Activated CD4-positive, CD25-positive, alpha-beta regulatory T cell treated with anti-CD3 and anti-CD28 coated beads, Interleukin-2, amount 50 U/mL, for 16 hours (primary cell): ENCODE measurements at regions not wholly inside any gene's neighbourhood (a gene's known extent, or its start where the extent isn't known, plus 50 kb on each side); places are given as distances from the start of the nearest gene placed in this dataset.
A peak's percentile ranks its signal among the peaks of the same experiment; 100 is the strongest.

Source experiments
- DNase-seq: peaks from one replicate; pipeline ENCODE4 v3.0.0-alpha.2; 2020; ENCODE audit warnings: low read depth, low spot score

- no peak for DNase-seq
Observed at GRCh38 chr12:127247937-127248336, 1019.0 kb upstream of the TMEM132C start.

GRCh38 chr12:127249428-127249827 lies 1017.5 kb upstream of the TMEM132C start:
- no peak for DNase-seq

- DNase-seq, result no peak
Observed at GRCh38 chr12:127253797-127254327, 1013.1 kb upstream of the TMEM132C start.

- DNase-seq, result no peak
Observed at GRCh38 chr12:127254420-127254955, 1012.5 kb upstream of the TMEM132C start.

GRCh38 chr12:127257366-127257935 lies 1009.5 kb upstream of the TMEM132C start:
- DNase-seq, result no peak

- DNase-seq, result no peak
Observed at GRCh38 chr12:127260531-127260930, 1006.4 kb upstream of the TMEM132C start.

GRCh38 chr12:127260999-127261398 lies 1006.0 kb upstream of the TMEM132C start:
- no peak for DNase-seq

GRCh38 chr12:127262615-127263014 lies 1004.4 kb upstream of the TMEM132C start:
- DNase-seq, result no peak

GRCh38 chr12:127263621-127264020 lies 1003.3 kb upstream of the TMEM132C start:
- DNase-seq, result no peak

- DNase-seq, result no peak
Observed at GRCh38 chr12:127267128-127267527, 999.8 kb upstream of the TMEM132C start.

- no peak for DNase-seq
Observed at GRCh38 chr12:127268213-127268612, 998.8 kb upstream of the TMEM132C start.

GRCh38 chr12:127268706-127269425 lies 998.1 kb upstream of the TMEM132C start:
- no peak for DNase-seq

- no peak for DNase-seq
Observed at GRCh38 chr12:127270193-127270592, 996.8 kb upstream of the TMEM132C start.

GRCh38 chr12:127271776-127272175 lies 995.2 kb upstream of the TMEM132C start:
- DNase-seq, result no peak

- no peak for DNase-seq
Observed at GRCh38 chr12:127272864-127273263, 994.1 kb upstream of the TMEM132C start.

- no peak for DNase-seq
Observed at GRCh38 chr12:127273626-127274025, 993.3 kb upstream of the TMEM132C start.

GRCh38 chr12:127275416-127275815 lies 991.6 kb upstream of the TMEM132C start:
- DNase-seq, result no peak

- DNase-seq, result no peak
Observed at GRCh38 chr12:127277882-127278281, 989.1 kb upstream of the TMEM132C start.

GRCh38 chr12:127278351-127278750 lies 988.6 kb upstream of the TMEM132C start:
- DNase-seq, result no peak

GRCh38 chr12:127280393-127281275 lies 986.3 kb upstream of the TMEM132C start:
- DNase-seq, result peak; percentile 38

GRCh38 chr12:127282786-127283565 lies 984.0 kb upstream of the TMEM132C start:
- DNase-seq, result no peak
